HL-60 (cell line): ENCODE measurements at regions not wholly inside any gene's neighbourhood (a gene's known extent, or its start where the extent isn't known, plus 50 kb on each side); places are given as distances from the start of the nearest gene placed in this dataset.
"Not testable (repeated sequence)": the region's sequence is repeated elsewhere in the genome, so short reads cannot be mapped to it uniquely, and the experiment has no call there.

Source experiments
- DNase-seq, 2 experiments: peaks; one replicate each; pipeline ENCODE4 v3.0.0-alpha.2; 2010 to 2020; ENCODE audit warnings: low read depth in 1 of 2, low spot score in 1 of 2
- H3K27ac ChIP-seq: fragments of 250-450 bp; sonication (Bioruptor Pico); replicated peaks from 2 replicates; pipeline ENCODE4 v1.5.1; 2020; ENCODE audit warnings: mild to moderate bottlenecking, moderate library complexity
- H3K27me3 ChIP-seq: fragments of 250-450 bp; sonication (Bioruptor Pico); 2 replicates; pipeline ENCODE4 v1.5.1; 2021; ENCODE audit warnings: mild to moderate bottlenecking, moderate library complexity; ENCODE audit not compliant: insufficient read depth, poor library complexity, severe bottlenecking
- H3K4me3 ChIP-seq: replicated peaks from 2 replicates; pipeline ENCODE4 v1.5.1; 2011; ENCODE audit warnings: mild to moderate bottlenecking, control low read depth, low read length; ENCODE audit not compliant: insufficient read depth
- CTCF ChIP-seq: IDR thresholded peaks from one replicate; pipeline ENCODE4 v1.5.1; 2011; ENCODE audit warnings: low read length, control low read depth, inconsistent platforms; ENCODE audit not compliant: insufficient read depth
- GABPA ChIP-seq: IDR thresholded peaks from 2 replicates; pipeline ENCODE4 v1.6.1; 2012; ENCODE audit warnings: low read depth
- POLR2AphosphoS5 ChIP-seq: IDR thresholded peaks from 2 replicates; pipeline ENCODE4 v1.6.1; 2012; ENCODE audit warnings: low read depth
- SPI1 ChIP-seq: IDR thresholded peaks from 2 replicates; pipeline ENCODE4 v1.6.1; 2012; ENCODE audit warnings: low read depth, mild to moderate bottlenecking, borderline replicate concordance
- TF ChIP-seq, protein P1 (sequence below): IDR thresholded peaks from 2 replicates; pipeline ENCODE4 v1.6.1; 2012; ENCODE audit warnings: low read depth; ENCODE audit not compliant: insufficient replicate concordance

DNA sequence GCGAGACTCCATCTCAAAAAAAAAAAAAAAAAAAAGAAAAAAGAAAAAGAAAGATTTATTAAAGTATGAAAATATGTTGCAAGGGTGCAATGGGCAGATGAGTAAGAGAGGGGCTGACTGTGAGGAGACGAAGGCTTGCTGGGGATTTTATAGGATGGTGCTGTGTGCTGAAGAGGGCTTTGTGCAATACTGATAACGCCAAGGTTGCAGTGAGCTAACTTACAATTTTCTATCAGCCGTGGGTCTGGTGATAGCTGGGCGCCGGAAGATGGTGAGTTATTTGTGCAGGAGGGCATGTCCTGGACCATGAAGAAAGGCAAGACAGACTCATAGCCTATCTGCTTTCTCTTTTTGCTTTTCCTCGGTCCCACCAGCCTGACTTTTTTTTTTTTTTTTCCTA is 281.1 kb downstream of the MAP2K6 start:
- TF ChIP-seq, protein P1, sequence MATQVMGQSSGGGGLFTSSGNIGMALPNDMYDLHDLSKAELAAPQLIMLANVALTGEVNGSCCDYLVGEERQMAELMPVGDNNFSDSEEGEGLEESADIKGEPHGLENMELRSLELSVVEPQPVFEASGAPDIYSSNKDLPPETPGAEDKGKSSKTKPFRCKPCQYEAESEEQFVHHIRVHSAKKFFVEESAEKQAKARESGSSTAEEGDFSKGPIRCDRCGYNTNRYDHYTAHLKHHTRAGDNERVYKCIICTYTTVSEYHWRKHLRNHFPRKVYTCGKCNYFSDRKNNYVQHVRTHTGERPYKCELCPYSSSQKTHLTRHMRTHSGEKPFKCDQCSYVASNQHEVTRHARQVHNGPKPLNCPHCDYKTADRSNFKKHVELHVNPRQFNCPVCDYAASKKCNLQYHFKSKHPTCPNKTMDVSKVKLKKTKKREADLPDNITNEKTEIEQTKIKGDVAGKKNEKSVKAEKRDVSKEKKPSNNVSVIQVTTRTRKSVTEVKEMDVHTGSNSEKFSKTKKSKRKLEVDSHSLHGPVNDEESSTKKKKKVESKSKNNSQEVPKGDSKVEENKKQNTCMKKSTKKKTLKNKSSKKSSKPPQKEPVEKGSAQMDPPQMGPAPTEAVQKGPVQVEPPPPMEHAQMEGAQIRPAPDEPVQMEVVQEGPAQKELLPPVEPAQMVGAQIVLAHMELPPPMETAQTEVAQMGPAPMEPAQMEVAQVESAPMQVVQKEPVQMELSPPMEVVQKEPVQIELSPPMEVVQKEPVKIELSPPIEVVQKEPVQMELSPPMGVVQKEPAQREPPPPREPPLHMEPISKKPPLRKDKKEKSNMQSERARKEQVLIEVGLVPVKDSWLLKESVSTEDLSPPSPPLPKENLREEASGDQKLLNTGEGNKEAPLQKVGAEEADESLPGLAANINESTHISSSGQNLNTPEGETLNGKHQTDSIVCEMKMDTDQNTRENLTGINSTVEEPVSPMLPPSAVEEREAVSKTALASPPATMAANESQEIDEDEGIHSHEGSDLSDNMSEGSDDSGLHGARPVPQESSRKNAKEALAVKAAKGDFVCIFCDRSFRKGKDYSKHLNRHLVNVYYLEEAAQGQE = no peak
- TF ChIP-seq CTCF = no peak
- H3K27ac ChIP-seq = no peak overlapping the region
- H3K27me3 ChIP-seq = no peaks in the 10 kb centered on the region
- H3K4me3 ChIP-seq = no peak overlapping the region
- no peak for DNase-seq

GRCh38 chr17:69696650-69697049 is 282.2 kb downstream of the MAP2K6 start:
- Histone ChIP-seq H3K4me3 (no peak overlapping the region), H3K27me3 (no peaks in the 10 kb centered on the region), H3K27ac (no peak overlapping the region)
- TF ChIP-seq CTCF = no peak
- no peak for TF ChIP-seq POLR2AphosphoS5
- TF ChIP-seq SPI1 = no peak
- no peak for TF ChIP-seq GABPA
- TF ChIP-seq, protein P1 = no peak
- no peak for DNase-seq

GRCh38 chr17:69698352-69698751 is 283.9 kb downstream of the MAP2K6 start:
- not testable (repeated sequence) for H3K27ac ChIP-seq, H3K4me3 ChIP-seq, DNase-seq, H3K27me3 ChIP-seq

DNA sequence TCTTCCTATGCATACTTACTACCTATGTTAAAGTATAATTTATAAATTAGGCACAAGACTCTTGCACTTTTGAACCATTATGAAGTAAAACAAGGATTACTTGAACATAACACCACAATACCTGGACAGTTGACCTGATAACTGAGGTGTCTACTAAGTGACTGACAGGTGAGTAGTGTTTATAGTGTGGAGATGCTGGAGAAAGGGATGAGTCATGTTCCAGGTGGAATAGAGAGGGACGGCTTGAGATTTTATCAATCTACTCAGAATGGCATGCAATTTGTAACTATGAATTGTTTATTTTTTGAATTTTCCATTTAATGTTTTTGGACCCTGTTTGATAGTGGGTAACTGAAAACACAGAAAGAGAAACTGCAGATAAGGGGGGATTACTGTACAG is 287.6 kb downstream of the MAP2K6 start:
- H3K27me3 ChIP-seq = no peaks in the 10 kb centered on the region
- H3K4me3 ChIP-seq = no peak overlapping the region
- H3K27ac ChIP-seq = no peak overlapping the region
- DNase-seq = no peak
- TF ChIP-seq, protein P1 = no peak
- no peak for TF ChIP-seq GABPA
